GM19324 (cell line): ENCODE measurements at regions not wholly inside any gene's neighbourhood (a gene's known extent, or its start where the extent isn't known, plus 50 kb on each side); places are given as distances from the start of the nearest gene placed in this dataset.
"Not testable (repeated sequence)": the region's sequence is repeated elsewhere in the genome, so short reads cannot be mapped to it uniquely, and the experiment has no call there.

ENCODE experiments used
- ATAC-seq: cut with Tn5 transposase; IDR thresholded peaks from one replicate; pipeline ENCODE4 v1.9.1; 2021; ENCODE audit warnings: mild to moderate bottlenecking, moderate library complexity; ENCODE audit not compliant: unreplicated experiment, low FRiP score

DNA sequence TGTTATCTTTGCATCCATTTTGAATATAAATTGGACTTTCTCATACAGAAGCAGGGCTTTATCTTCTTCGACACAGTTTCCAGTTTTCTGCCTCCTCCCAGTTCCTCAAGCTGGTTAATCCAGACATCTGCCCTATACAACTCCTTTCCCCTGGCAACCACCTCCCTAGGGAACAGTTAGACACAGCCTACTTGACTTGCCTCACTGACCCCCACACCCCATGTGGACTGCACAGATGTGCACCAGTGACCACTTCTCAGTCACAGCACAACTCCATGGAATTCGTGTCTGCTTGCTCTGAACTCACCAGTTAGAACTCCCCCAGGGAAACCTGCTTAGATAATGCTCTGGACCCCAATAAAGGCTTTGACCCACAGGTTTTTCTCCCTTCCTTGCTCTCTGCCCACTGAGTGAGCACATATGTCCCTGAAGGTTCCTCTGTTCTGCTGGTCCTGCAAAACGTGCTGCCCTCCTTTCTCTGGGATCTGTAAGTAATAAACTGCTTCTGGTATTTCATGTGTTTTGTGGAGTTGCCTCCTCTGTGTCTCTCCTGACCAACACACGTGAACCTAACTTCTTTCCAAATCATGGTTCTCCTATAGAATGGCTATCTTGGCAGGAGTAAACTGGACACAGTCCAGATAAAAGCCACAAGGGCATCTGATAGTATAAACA is 351.2 kb downstream of the CD83 start:
- ATAC-seq, result no peak

DNA sequence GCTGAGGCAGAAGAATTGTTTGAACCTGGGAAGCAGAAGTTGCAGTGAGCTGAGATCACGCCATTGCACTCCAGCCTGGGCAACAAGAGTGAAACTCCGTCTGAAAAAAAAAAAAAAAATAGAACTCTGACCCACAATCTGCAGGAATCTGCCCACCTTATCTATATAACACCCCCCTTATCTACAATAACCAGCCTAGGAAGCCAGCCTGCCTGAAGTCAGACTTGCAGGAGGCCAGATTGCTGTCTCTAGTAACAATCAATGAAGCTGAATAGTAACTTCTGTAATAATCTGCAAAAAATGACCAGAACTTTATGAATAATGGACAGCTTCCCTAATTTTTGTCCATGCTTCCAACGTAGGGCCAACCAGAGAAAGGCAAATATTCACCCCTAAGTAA is 352.5 kb downstream of the CD83 start:
- no peak for ATAC-seq

GRCh38 chr6:14470671-14471070 is 353.1 kb downstream of the CD83 start:
- no peak for ATAC-seq

GRCh38 chr6:14472255-14472985 is 354.8 kb downstream of the CD83 start:
- no peak for ATAC-seq

- no peak for ATAC-seq
Measured at GRCh38 chr6:14472986-14473337, 355.4 kb downstream of the CD83 start.

GRCh38 chr6:14474816-14475215 is 357.2 kb downstream of the CD83 start:
- ATAC-seq, result no peak

GRCh38 chr6:14475306-14475705 is 357.7 kb downstream of the CD83 start:
- ATAC-seq, result no peak

DNA sequence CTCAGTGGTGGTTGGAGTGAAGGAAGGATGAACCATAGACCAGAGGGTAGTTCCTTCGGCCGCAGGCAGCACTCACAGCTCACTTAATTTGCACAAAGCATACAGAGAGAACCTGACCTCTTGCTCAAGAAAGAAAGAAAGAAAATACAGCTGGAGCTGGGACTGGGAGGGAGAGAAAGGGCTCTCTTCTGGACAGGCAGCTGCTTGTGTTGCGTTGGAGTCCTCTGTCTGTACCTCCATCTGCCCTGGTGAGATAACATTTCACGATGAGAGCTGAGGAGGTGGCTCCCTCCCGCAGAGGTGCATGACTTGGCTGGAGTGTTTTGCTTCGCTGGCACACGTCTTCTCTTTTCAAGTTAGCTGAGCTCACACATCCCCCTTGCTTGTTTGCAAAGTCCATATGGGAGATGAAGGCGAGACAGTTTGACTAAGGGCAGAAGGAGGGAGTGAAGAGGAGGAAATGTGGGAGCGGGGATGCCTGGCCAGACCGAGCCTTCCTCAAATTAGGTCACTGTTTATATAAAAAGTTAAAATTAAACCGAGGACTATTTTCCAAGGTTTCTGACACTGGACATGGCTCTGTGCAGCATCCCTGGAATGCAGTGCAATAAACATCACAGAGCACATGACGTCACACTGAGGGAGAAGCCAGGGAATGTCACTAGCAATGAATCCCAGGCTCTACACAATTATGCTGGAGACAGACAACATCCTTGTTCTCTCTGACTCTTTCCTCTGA is 359.4 kb downstream of the CD83 start:
- ATAC-seq, result no peak

GRCh38 chr6:14477559-14477958 is 360.0 kb downstream of the CD83 start:
- ATAC-seq, result no peak

DNA sequence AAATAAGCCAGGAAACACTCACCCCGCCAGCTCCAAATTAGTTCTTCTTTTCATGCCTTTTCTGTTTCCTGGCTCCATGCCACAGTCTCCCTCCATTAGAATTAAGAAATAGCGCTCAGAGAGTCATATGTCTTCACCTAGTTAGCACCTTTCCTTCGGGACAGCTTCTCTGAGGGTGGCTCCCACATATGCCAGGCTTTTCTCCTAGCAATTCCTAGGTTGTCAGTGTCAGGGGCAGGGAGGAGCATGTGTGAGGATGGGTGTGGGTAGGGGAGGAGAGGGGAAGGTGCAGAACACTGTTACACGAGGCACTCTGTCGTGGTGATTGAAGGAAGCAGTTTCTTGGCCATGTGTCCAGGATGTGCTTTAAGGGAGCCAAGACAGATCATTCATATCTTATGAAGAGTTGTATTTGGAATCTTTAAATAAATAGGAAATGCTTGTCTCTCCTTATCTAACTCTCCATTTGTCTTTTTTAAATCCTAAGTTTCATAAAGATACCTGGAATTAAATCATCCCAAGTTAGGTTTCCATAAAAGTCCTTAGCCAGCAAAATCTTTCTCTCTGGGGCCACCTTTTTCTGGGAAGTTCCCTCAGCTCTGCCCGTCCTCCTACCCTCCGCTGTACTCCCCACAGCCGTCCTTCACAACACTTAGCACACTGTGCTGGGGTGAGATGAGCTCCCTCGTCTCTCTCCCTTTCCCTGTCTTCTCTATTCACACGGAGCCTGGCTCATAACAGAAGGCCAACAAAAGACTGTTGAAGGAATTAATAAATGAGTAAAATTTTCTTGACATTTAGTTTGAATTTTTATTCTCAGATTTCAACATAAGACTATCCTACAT is 361.0 kb downstream of the CD83 start:
- no peak for ATAC-seq

- ATAC-seq, result not testable (repeated sequence)
Measured at GRCh38 chr6:14481946-14482345, 364.4 kb downstream of the CD83 start.

GRCh38 chr6:14487625-14488024 is 370.1 kb downstream of the CD83 start:
- no peak for ATAC-seq

GRCh38 chr6:14488180-14488579 is 370.6 kb downstream of the CD83 start:
- ATAC-seq, result no peak

DNA sequence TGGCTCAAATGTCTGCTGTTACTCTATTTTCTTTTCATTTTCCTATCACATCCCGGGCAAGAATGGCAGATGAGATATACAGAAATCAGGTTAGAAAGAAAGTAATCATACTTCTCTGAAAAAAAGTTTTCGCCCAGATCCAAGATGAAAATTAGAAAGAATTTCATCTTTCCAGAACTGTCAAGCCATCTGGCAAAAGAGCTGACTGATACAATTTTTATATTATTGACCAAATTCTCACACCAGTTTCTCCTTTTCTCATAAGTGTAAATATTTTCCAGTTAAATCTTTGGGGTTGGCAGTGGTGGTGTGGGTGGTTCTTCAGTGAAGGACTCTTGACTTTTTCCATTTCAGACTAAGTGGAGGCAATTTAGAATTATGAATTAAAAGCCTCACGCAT is 371.9 kb downstream of the CD83 start:
- ATAC-seq, result no peak

- ATAC-seq, result no peak
Measured at GRCh38 chr6:14498748-14499147, 381.2 kb downstream of the CD83 start.

GRCh38 chr6:14499309-14499708 is 381.7 kb downstream of the CD83 start:
- no peak for ATAC-seq

- no peak for ATAC-seq
Measured at GRCh38 chr6:14499841-14500240, 382.3 kb downstream of the CD83 start.

- no peak for ATAC-seq
Measured at GRCh38 chr6:14500809-14501208, 383.2 kb downstream of the CD83 start.

GRCh38 chr6:14501240-14501639 is 383.7 kb downstream of the CD83 start:
- ATAC-seq, result no peak

GRCh38 chr6:14501914-14502313 is 384.3 kb downstream of the CD83 start:
- no peak for ATAC-seq

GRCh38 chr6:14502551-14502950 is 385.0 kb downstream of the CD83 start:
- no peak for ATAC-seq
